Epidermal melanocyte (primary cell): ENCODE measurements at regions not wholly inside any gene's neighbourhood (a gene's known extent, or its start where the extent isn't known, plus 50 kb on each side); places are given as distances from the start of the nearest gene placed in this dataset.

Source experiments
- DNase-seq: peaks from one replicate; pipeline ENCODE4 v3.0.0; 2011; ENCODE audit warnings: low spot score; ENCODE audit not compliant: insufficient read length

- no peak for DNase-seq
Observed at GRCh38 chrX:126886997-126887396, 67.5 kb downstream of the PRR32 start.

GRCh38 chrX:126900937-126901336 is 81.4 kb downstream of the PRR32 start:
- no peak for DNase-seq

- no peak for DNase-seq
Observed at GRCh38 chrX:126929071-126929470, 109.5 kb downstream of the PRR32 start.

- DNase-seq = no peak
Observed at GRCh38 chrX:126967225-126967624, 147.7 kb downstream of the PRR32 start.

- DNase-seq = no peak
Observed at GRCh38 chrX:126982158-126982557, 162.6 kb downstream of the PRR32 start.

- no peak for DNase-seq
Observed at GRCh38 chrX:126985027-126985426, 165.5 kb downstream of the PRR32 start.

GRCh38 chrX:126985981-126986380 is 166.5 kb downstream of the PRR32 start:
- no peak for DNase-seq

- no peak for DNase-seq
Observed at GRCh38 chrX:126994032-126994600, 174.6 kb downstream of the PRR32 start.

- DNase-seq = no peak
Observed at GRCh38 chrX:127011629-127012028, 192.1 kb downstream of the PRR32 start.

GRCh38 chrX:127025013-127025412 is 205.5 kb downstream of the PRR32 start:
- DNase-seq = no peak

- peak; percentile 11 for DNase-seq
Observed at GRCh38 chrX:127030016-127030748, 210.7 kb downstream of the PRR32 start.

GRCh38 chrX:127037159-127037558 is 217.6 kb downstream of the PRR32 start:
- no peak for DNase-seq

GRCh38 chrX:127038065-127038464 is 218.5 kb downstream of the PRR32 start:
- DNase-seq = no peak

GRCh38 chrX:127057891-127058619 is 238.5 kb downstream of the PRR32 start:
- no peak for DNase-seq

- DNase-seq = no peak
Observed at GRCh38 chrX:127085939-127086338, 266.4 kb downstream of the PRR32 start.

GRCh38 chrX:127112726-127113125 is 293.2 kb downstream of the PRR32 start:
- no peak for DNase-seq

- DNase-seq = no peak
Observed at GRCh38 chrX:127124871-127125270, 305.3 kb downstream of the PRR32 start.

- DNase-seq = no peak
Observed at GRCh38 chrX:127128282-127128681, 308.8 kb downstream of the PRR32 start.

GRCh38 chrX:127129510-127129909 is 310.0 kb downstream of the PRR32 start:
- DNase-seq = no peak

GRCh38 chrX:127138218-127138617 is 318.7 kb downstream of the PRR32 start:
- no peak for DNase-seq

GRCh38 chrX:127177966-127178365 is 358.4 kb downstream of the PRR32 start:
- DNase-seq = no peak

GRCh38 chrX:127187095-127187494 is 367.6 kb downstream of the PRR32 start:
- DNase-seq = no peak

- no peak for DNase-seq
Observed at GRCh38 chrX:127190381-127190780, 370.9 kb downstream of the PRR32 start.
